K562 (cell line): ENCODE measurements at regions not wholly inside any gene's neighbourhood (a gene's known extent, or its start where the extent isn't known, plus 50 kb on each side); places are given as distances from the start of the nearest gene placed in this dataset.

Experiments used
- BHLHE40 ChIP-seq: IDR thresholded peaks from 2 replicates; pipeline ENCODE4 v1.6.1; 2011; ENCODE audit warnings: low read length, improper control_type of control experiment
- CBX3 ChIP-seq, 2 experiments: IDR thresholded peaks; 1 replicate in 1 of 2; 2 replicates in 1 of 2; pipeline ENCODE4 v1.6.1; 2012; ENCODE audit warnings: inconsistent platforms in 2 of 2, low read length in 2 of 2, borderline replicate concordance in 1 of 2, control low read depth in 1 of 2
- HMGN3 ChIP-seq: IDR thresholded peaks from 2 replicates; pipeline ENCODE4 v1.6.1; 2011; ENCODE audit warnings: borderline replicate concordance, low read depth, mild to moderate bottlenecking, mixed read lengths, low read length; ENCODE audit not compliant: insufficient read length; ENCODE audit errors: extremely low read depth
- KLF6 ChIP-seq: fragments of 250-450 bp; sonication (Bioruptor Pico); IDR thresholded peaks from 2 replicates; pipeline ENCODE4 v1.4.0; 2020; ENCODE audit warnings: mild to moderate bottlenecking, moderate library complexity, borderline replicate concordance
- NFRKB ChIP-seq: fragments of 450-650 bp; IDR thresholded peaks from 2 replicates; pipeline ENCODE4 v1.6.1; 2016; ENCODE audit warnings: low read depth
- PPARD ChIP-seq: fragments of 250-450 bp; sonication (Bioruptor Pico); IDR thresholded peaks from 2 replicates; pipeline ENCODE4 v1.8.0; 2022; ENCODE audit warnings: inconsistent platforms, mild to moderate bottlenecking, moderate library complexity
- RBM14 ChIP-seq: fragments of 200-400 bp; formaldehyde crosslinking; IDR thresholded peaks from 2 replicates; pipeline ENCODE4 v1.6.1; 2018; ENCODE audit warnings: low read depth, mild to moderate bottlenecking, low read length, moderate library complexity, borderline replicate concordance; ENCODE audit not compliant: insufficient read depth
- RCOR1 ChIP-seq, 2 experiments: IDR thresholded peaks; 2 replicates each; pipeline ENCODE4 v1.6.1; 2012; ENCODE audit warnings: low read depth in 2 of 2, low read length in 2 of 2, borderline replicate concordance in 1 of 2, improper control_type of control experiment in 1 of 2
- SAFB2 ChIP-seq: fragments of 200-400 bp; formaldehyde crosslinking; IDR thresholded peaks from 2 replicates; pipeline ENCODE4 v1.6.1; 2018; ENCODE audit warnings: borderline replicate concordance, low read length, low read depth, moderate library complexity; ENCODE audit not compliant: severe bottlenecking
- SP1 ChIP-seq: sonication (generic); formaldehyde crosslinking; IDR thresholded peaks from 2 replicates; pipeline ENCODE4 v1.8.1; 2022; ENCODE audit warnings: mild to moderate bottlenecking, missing genetic modification reagents
- SP2 ChIP-seq: IDR thresholded peaks from 2 replicates; pipeline ENCODE4 v1.6.1; 2011; ENCODE audit warnings: mild to moderate bottlenecking, low read depth, low read length, moderate library complexity; ENCODE audit not compliant: poor library complexity, severe bottlenecking; ENCODE audit errors: extremely low read depth
- XRCC3 ChIP-seq: fragments of 450-650 bp; IDR thresholded peaks from 2 replicates; pipeline ENCODE4 v1.6.1; 2017; ENCODE audit warnings: mild to moderate bottlenecking, moderate library complexity
- ZFP30 ChIP-seq: fragments of 250-450 bp; sonication (Bioruptor Pico); IDR thresholded peaks from 2 replicates; pipeline ENCODE4 v1.8.0; 2022; ENCODE audit warnings: moderate library complexity, mild to moderate bottlenecking, inconsistent platforms, borderline replicate concordance
- ZNF12 ChIP-seq: sonication (generic); formaldehyde crosslinking; IDR thresholded peaks from 2 replicates; pipeline ENCODE4 v1.4.0; 2020; ENCODE audit warnings: mild to moderate bottlenecking, missing genetic modification reagents
- ZSCAN32 ChIP-seq: fragments of 450-650 bp; formaldehyde crosslinking; IDR thresholded peaks from 2 replicates; pipeline ENCODE4 v1.4.0; 2020; ENCODE audit warnings: mild to moderate bottlenecking, moderate library complexity
- TF ChIP-seq, protein P1 (sequence below): fragments of 150-350 bp; conservative IDR thresholded peaks from 2 replicates; pipeline ENCODE4 v1.6.1; 2014; ENCODE audit warnings: low read length
- TF ChIP-seq, protein P2 (sequence below): fragments of 150-350 bp; IDR thresholded peaks from 2 replicates; pipeline ENCODE4 v1.6.1; 2014; ENCODE audit warnings: low read depth, mild to moderate bottlenecking, low read length, borderline replicate concordance
- TF ChIP-seq, protein P3 (sequence below): fragments of 250-450 bp; sonication (Bioruptor Pico); IDR thresholded peaks from 2 replicates; pipeline ENCODE4 v1.9.0; 2021; ENCODE audit warnings: mild to moderate bottlenecking, inconsistent platforms

DNA sequence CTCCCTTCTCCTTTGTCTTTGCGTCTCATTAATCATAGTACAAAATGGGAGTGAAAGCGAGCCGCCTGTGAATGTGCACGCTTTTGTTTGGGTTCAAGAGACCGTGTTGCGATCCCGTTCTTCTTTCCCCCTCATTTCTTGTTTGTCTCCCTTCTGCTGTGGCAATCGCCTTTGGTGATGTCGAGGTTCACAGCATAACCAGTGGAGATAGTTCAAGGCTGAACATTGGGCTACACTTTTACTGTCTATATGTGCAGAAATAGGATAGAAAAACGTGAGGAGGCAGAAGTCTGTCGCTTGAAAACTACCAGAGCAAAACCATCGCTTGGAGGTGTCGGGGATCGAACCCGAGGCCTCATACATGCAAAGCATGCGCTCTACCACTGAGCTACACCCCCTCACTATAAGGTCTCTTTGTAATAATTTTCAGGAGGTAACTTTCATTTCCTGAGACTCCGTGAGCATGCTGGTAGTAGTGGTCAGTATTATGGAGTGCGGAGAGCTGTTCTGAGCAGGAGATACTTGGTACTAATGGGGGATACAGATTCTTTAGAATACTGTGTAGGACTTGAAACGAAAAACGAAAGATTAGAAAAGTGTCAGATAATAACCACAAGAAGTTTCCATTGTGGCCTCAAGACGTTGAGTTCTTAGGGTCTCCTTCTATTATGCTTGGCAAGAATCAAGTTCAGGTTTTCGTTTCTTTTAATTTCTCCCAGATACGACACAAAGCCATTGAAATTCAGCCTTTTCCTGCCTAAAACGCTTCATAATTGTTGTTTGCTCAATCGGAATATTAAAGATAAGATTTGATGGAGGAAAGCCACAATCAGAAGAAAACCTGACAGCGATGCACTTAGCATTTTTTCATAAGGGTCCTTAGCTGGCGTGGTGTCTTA lies 106.6 kb downstream of the TRIM27 start (continued):
- TF ChIP-seq, protein P1, sequence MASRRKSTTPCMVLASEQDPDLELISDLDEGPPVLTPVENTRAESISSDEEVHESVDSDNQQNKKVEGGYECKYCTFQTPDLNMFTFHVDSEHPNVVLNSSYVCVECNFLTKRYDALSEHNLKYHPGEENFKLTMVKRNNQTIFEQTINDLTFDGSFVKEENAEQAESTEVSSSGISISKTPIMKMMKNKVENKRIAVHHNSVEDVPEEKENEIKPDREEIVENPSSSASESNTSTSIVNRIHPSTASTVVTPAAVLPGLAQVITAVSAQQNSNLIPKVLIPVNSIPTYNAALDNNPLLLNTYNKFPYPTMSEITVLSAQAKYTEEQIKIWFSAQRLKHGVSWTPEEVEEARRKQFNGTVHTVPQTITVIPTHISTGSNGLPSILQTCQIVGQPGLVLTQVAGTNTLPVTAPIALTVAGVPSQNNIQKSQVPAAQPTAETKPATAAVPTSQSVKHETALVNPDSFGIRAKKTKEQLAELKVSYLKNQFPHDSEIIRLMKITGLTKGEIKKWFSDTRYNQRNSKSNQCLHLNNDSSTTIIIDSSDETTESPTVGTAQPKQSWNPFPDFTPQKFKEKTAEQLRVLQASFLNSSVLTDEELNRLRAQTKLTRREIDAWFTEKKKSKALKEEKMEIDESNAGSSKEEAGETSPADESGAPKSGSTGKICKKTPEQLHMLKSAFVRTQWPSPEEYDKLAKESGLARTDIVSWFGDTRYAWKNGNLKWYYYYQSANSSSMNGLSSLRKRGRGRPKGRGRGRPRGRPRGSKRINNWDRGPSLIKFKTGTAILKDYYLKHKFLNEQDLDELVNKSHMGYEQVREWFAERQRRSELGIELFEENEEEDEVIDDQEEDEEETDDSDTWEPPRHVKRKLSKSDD = peak; percentile 63; the same call in 1 of the 2 replicates
- 0 out of 2 replicates have a peak, but pooled peaks have one; percentile 55 for TF ChIP-seq ZNF12 (CRISPR knock-in tag)
- no peak for TF ChIP-seq SP2
- TF ChIP-seq ZSCAN32 (CRISPR knock-in tag) = no peak
- TF ChIP-seq XRCC3 = no peak
- no peak for TF ChIP-seq RBM14
- TF ChIP-seq NFRKB = no peak
- TF ChIP-seq, protein P2, sequence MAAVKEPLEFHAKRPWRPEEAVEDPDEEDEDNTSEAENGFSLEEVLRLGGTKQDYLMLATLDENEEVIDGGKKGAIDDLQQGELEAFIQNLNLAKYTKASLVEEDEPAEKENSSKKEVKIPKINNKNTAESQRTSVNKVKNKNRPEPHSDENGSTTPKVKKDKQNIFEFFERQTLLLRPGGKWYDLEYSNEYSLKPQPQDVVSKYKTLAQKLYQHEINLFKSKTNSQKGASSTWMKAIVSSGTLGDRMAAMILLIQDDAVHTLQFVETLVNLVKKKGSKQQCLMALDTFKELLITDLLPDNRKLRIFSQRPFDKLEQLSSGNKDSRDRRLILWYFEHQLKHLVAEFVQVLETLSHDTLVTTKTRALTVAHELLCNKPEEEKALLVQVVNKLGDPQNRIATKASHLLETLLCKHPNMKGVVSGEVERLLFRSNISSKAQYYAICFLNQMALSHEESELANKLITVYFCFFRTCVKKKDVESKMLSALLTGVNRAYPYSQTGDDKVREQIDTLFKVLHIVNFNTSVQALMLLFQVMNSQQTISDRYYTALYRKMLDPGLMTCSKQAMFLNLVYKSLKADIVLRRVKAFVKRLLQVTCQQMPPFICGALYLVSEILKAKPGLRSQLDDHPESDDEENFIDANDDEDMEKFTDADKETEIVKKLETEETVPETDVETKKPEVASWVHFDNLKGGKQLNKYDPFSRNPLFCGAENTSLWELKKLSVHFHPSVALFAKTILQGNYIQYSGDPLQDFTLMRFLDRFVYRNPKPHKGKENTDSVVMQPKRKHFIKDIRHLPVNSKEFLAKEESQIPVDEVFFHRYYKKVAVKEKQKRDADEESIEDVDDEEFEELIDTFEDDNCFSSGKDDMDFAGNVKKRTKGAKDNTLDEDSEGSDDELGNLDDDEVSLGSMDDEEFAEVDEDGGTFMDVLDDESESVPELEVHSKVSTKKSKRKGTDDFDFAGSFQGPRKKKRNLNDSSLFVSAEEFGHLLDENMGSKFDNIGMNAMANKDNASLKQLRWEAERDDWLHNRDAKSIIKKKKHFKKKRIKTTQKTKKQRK = no peak
- TF ChIP-seq SAFB2 = no peak
- no peak for TF ChIP-seq HMGN3
- TF ChIP-seq BHLHE40 = peak; percentile 87
- TF ChIP-seq CBX3 (IDR thresholded peaks at IDR 0.05; ENCODE audit: borderline replicate concordance in 1 of 2, low read length in 2 of 2) = no peak; a peak in 1 of 3 replicates
- TF ChIP-seq, protein P3, sequence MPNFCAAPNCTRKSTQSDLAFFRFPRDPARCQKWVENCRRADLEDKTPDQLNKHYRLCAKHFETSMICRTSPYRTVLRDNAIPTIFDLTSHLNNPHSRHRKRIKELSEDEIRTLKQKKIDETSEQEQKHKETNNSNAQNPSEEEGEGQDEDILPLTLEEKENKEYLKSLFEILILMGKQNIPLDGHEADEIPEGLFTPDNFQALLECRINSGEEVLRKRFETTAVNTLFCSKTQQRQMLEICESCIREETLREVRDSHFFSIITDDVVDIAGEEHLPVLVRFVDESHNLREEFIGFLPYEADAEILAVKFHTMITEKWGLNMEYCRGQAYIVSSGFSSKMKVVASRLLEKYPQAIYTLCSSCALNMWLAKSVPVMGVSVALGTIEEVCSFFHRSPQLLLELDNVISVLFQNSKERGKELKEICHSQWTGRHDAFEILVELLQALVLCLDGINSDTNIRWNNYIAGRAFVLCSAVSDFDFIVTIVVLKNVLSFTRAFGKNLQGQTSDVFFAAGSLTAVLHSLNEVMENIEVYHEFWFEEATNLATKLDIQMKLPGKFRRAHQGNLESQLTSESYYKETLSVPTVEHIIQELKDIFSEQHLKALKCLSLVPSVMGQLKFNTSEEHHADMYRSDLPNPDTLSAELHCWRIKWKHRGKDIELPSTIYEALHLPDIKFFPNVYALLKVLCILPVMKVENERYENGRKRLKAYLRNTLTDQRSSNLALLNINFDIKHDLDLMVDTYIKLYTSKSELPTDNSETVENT (CRISPR knock-in tag) = no peak
- TF ChIP-seq KLF6 = no peak
- TF ChIP-seq SP1 = peak; percentile 65; the same call in 1 of the 2 replicates
- TF ChIP-seq ZFP30 = no peak
- TF ChIP-seq PPARD (CRISPR knock-in tag) = no peak
- TF ChIP-seq RCOR1 (IDR thresholded peaks at IDR 0.05; ENCODE audit: borderline replicate concordance in 1 of 2, low read depth in 2 of 2, low read length in 2 of 2) = peak in 1 of 2 experiments; percentile 89; a peak in 2 of 4 replicates
